Sigmoid colon (tissue), 6 donors: ENCODE measurements at regions not wholly inside any gene's neighbourhood (a gene's known extent, or its start where the extent isn't known, plus 50 kb on each side); places are given as distances from the start of the nearest gene placed in this dataset.

Experiments used
- DNase-seq: peaks from one replicate; pipeline ENCODE4 v3.0.0-alpha.2; 2019
- H3K27ac ChIP-seq, 4 donors: fragments of 200-600 bp; sonication (generic); one replicate each; pipeline ENCODE4 v1.5.1; 2016 to 2019; ENCODE audit warnings: mild to moderate bottlenecking in 1 of 4
- H3K27me3 ChIP-seq, 3 donors: fragments of 200-600 bp; sonication (generic); one replicate each; pipeline ENCODE4 v1.5.1; 2019; ENCODE audit warnings: mild to moderate bottlenecking in 1 of 3
- H3K36me3 ChIP-seq, 4 donors: fragments of 200-600 bp; sonication (generic); one replicate each; pipeline ENCODE4 v1.5.1; 2016 to 2019
- H3K4me1 ChIP-seq, 4 donors: fragments of 200-600 bp; sonication (generic); one replicate each; pipeline ENCODE4 v1.5.1; 2017 to 2019
- H3K4me3 ChIP-seq, 4 donors: fragments of 200-600 bp; sonication (generic); one replicate each; pipeline ENCODE4 v1.5.1; 2017 to 2019; ENCODE audit warnings: mild to moderate bottlenecking in 2 of 4, moderate library complexity in 1 of 4
- H3K9me3 ChIP-seq, 4 donors: fragments of 200-600 bp in 3 of 4; sonication (generic) in 3 of 4; one replicate each; pipeline versions ENCODE4 v1.5.1 to v1.6.1; 2013 to 2019
- CTCF ChIP-seq, 4 experiments: fragments of 450-650 bp in 3 of 4; fragments of 200-600 bp in 1 of 4; IDR thresholded peaks; one replicate each; pipeline ENCODE4 v1.5.1; 2016 to 2019; ENCODE audit warnings: antibody characterized with exemption in 4 of 4, mild to moderate bottlenecking in 3 of 4, moderate library complexity in 2 of 4
- EP300 ChIP-seq, 4 donors: sonication (generic); formaldehyde crosslinking; IDR thresholded peaks; one replicate each; pipeline ENCODE4 v1.6.1; 2017; ENCODE audit warnings: antibody characterized with exemption in 4 of 4
- POLR2A ChIP-seq, 2 donors: fragments of 450-650 bp; IDR thresholded peaks; one replicate each; pipeline ENCODE4 v1.6.1; 2016; ENCODE audit warnings: antibody characterized with exemption in 2 of 2, mild to moderate bottlenecking in 2 of 2, moderate library complexity in 2 of 2
- POLR2AphosphoS5 ChIP-seq, 4 donors: sonication (generic); formaldehyde crosslinking; IDR thresholded peaks; one replicate each; pipeline ENCODE4 v1.6.1; 2017; ENCODE audit warnings: antibody characterized with exemption in 4 of 4
- WGBS, 2 donors: extraction: QIAGEN DNeasy Blood & Tissue Kit; methylation state at CpG; one replicate each; pipeline ENCODE4 v1.1.7; 2013; 5-methylcytosine and 5-hydroxymethylcytosine counted together
- intact Hi-C: fragments of 100-400 bp; cut with DNase I; formaldehyde crosslinking; loops from one replicate; pipeline ENCODE4 v1.15.1; 2023
- donor health status: healthy with polysubstance abuse.
- donor health status: healthy.

- intact Hi-C loops: loop anchor here (2.0 to 10.0 kb wide), 4 partner anchors 75 to 1067 kb away; no protein-coding TSS in a partner anchor
- DNase-seq: no peak
- no peak overlapping the region for H3K4me3 ChIP-seq
These were observed 215.5 kb downstream of the TRIB2 start for GRCh38 chr2:12932192-12932591.

GRCh38 chr2:12934146-12934756 lies 217.5 kb downstream of the TRIB2 start:
- H3K9me3 ChIP-seq: no peaks in the 10 kb centered on the region
- peaks cover 0 to 19% (median 12%) of the 10 kb centered on the region in 4 donors for H3K4me1 ChIP-seq
- H3K36me3 ChIP-seq: no peaks in the 10 kb centered on the region
- H3K27ac ChIP-seq: no peak overlapping the region
- no peaks in the 10 kb centered on the region for H3K27me3 ChIP-seq
- H3K4me3 ChIP-seq: no peak overlapping the region
- DNase-seq: no peak
- intact Hi-C loops: loop anchor here (5.0 to 10.0 kb wide), 3 partner anchors 73 to 769 kb away; no protein-coding TSS in a partner anchor
- TF ChIP-seq CTCF (IDR thresholded peaks at IDR 0.05) (no peak), POLR2A (IDR thresholded peaks at IDR 0.05) (no peak), POLR2AphosphoS5 (IDR thresholded peaks at IDR 0.05) (no peak), EP300 (IDR thresholded peaks at IDR 0.05) (no peak)
- WGBS, 2 donors: 60 to 78% methylated on average over 6 of the region's 6 CpGs

More at GRCh38 chr2:12932192-12932591, 215.5 kb downstream of the TRIB2 start:
- no peak overlapping the region for H3K27ac ChIP-seq
- no peaks in the 10 kb centered on the region for H3K27me3 ChIP-seq
- TF ChIP-seq POLR2AphosphoS5 (IDR thresholded peaks at IDR 0.05) (no peak), CTCF (IDR thresholded peaks at IDR 0.05) (no peak), POLR2A (IDR thresholded peaks at IDR 0.05) (no peak), EP300 (IDR thresholded peaks at IDR 0.05) (no peak)
- H3K36me3 ChIP-seq: no peaks in the 10 kb centered on the region
- no peaks in the 10 kb centered on the region for H3K9me3 ChIP-seq
- H3K4me1 ChIP-seq: peaks cover 0 to 34% (median 27%) of the 10 kb centered on the region in 4 donors
- WGBS, 2 donors: 47 to 65% methylated on average over 3 of the region's 3 CpGs

- Histone ChIP-seq H3K4me3 (no peak overlapping the region), H3K36me3 (no peaks in the 10 kb centered on the region), H3K4me1 (peaks cover 0 to 9% (median 2%) of the 10 kb centered on the region in 4 donors), H3K27ac (no peak overlapping the region), H3K9me3 (no peaks in the 10 kb centered on the region), H3K27me3 (no peaks in the 10 kb centered on the region)
- no peak for TF ChIP-seq POLR2AphosphoS5 (IDR thresholded peaks at IDR 0.05)
- no peak for TF ChIP-seq CTCF (IDR thresholded peaks at IDR 0.05)
- TF ChIP-seq POLR2A (IDR thresholded peaks at IDR 0.05): no peak
- no peak for TF ChIP-seq EP300 (IDR thresholded peaks at IDR 0.05)
- WGBS, 2 donors: 88 to 91% methylated on average over 2 of the region's 2 CpGs
- intact Hi-C loops: loop anchor here (10.0 kb wide), 2 partner anchors 510 to 770 kb away; no protein-coding TSS in a partner anchor
- no peak for DNase-seq
These were observed 218.5 kb downstream of the TRIB2 start for GRCh38 chr2:12935222-12935621.

- no peak for DNase-seq
- H3K36me3 ChIP-seq: no peaks in the 10 kb centered on the region
- H3K27ac ChIP-seq: no peak overlapping the region
- no peak overlapping the region for H3K4me3 ChIP-seq
- H3K4me1 ChIP-seq: peaks cover 0 to 3% (median 0%) of the 10 kb centered on the region in 4 donors
- H3K27me3 ChIP-seq: no peaks in the 10 kb centered on the region
- H3K9me3 ChIP-seq: no peaks in the 10 kb centered on the region
- WGBS, 2 donors: 83 to 87% methylated on average over 6 of the region's 6 CpGs
- TF ChIP-seq POLR2AphosphoS5 (IDR thresholded peaks at IDR 0.05) (no peak), EP300 (IDR thresholded peaks at IDR 0.05) (no peak), CTCF (IDR thresholded peaks at IDR 0.05) (no peak), POLR2A (IDR thresholded peaks at IDR 0.05) (no peak)
- intact Hi-C loops: loop anchor here (10.0 kb wide), 2 partner anchors 511 to 771 kb away; no protein-coding TSS in a partner anchor
These were observed 219.1 kb downstream of the TRIB2 start for GRCh38 chr2:12935796-12936195.
